ENCODE measurements at regions not wholly inside any gene's neighbourhood (a gene's known extent, or its start where the extent isn't known, plus 50 kb on each side); places are given as distances from the start of the nearest gene placed in this dataset.

- no peak overlapping the region for H3K14ac ChIP-seq (ENCODE audit: insufficient read length)
Observed at GRCh38 chr4:60078984-60079383, 1121.1 kb upstream of the ADGRL3 start.

More at GRCh38 chr4:60078984-60079383, 1121.1 kb upstream of the ADGRL3 start:
- no peak overlapping the region for H2AFZ ChIP-seq (ENCODE audit: low read length)
- TF ChIP-seq GABPA (IDR thresholded peaks at IDR 0.05; ENCODE audit: borderline replicate concordance, insufficient read depth, low read length) (no peak), SAP30 (IDR thresholded peaks at IDR 0.05; ENCODE audit: insufficient read depth, insufficient replicate concordance, low read length) (no peak), CHD2 (IDR thresholded peaks at IDR 0.05; ENCODE audit: low read length) (no peak), EGR1 (IDR thresholded peaks at IDR 0.05; ENCODE audit: borderline replicate concordance, low read depth, low read length) (no peak), MAFK (IDR thresholded peaks at IDR 0.05; ENCODE audit: low read depth, low read length) (peak; percentile 35; the same call in 1 of the 2 replicates)
- H3K4me2 ChIP-seq (ENCODE audit: insufficient read depth in 1 of 2, low read depth in 2 of 2, low read length in 2 of 2), result no peak overlapping the region
- no peak overlapping the region for H4K91ac ChIP-seq (replicated peaks; ENCODE audit: insufficient read length, low read length)
- ChIA-PET CTCF (ENCODE audit: partially characterized antibody) (no interaction called here), POLR2A (ENCODE audit: partially characterized antibody) (no interaction called here)
- no peak overlapping the region for H3K9ac ChIP-seq (replicated peaks in 1 of 4; ENCODE audit: extremely low read depth in 1 of 4, low read depth in 3 of 4, low read length in 3 of 4)
- H2BK20ac ChIP-seq (ENCODE audit: low read length), result no peak overlapping the region
- no peaks in the 10 kb centered on the region for H4K20me1 ChIP-seq (replicated peaks in 1 of 2; ENCODE audit: control insufficient read depth in 1 of 2, insufficient read depth in 2 of 2, low read length in 2 of 2)
- no peak overlapping the region for H2BK12ac ChIP-seq (ENCODE audit: low read depth, low read length)
- no peaks in the 10 kb centered on the region for H3K79me2 ChIP-seq (ENCODE audit: control insufficient read depth in 1 of 2, insufficient read depth in 2 of 2, low read length in 2 of 2)
- DNase-seq (ENCODE audit: low read depth in 1 of 2, low spot score in 2 of 2) (no peak), FAIRE-seq (no peak)
- no peak overlapping the region for H3K56ac ChIP-seq (replicated peaks; ENCODE audit: insufficient read length, low read depth, low read length)
- no peaks in the 10 kb centered on the region for H3K27me3 ChIP-seq (replicated peaks in 1 of 4; ENCODE audit: control insufficient read depth in 3 of 4, extremely low read depth in 1 of 4, insufficient read depth in 3 of 4, low read length in 3 of 4)
- no peaks in the 10 kb centered on the region for H3K4me1 ChIP-seq (replicated peaks in 1 of 4; ENCODE audit: control insufficient read depth in 3 of 4, insufficient read depth in 4 of 4, low read length in 3 of 4)
- no peaks in the 10 kb centered on the region for H3K36me3 ChIP-seq (ENCODE audit: control insufficient read depth in 2 of 4, insufficient read depth in 4 of 4, low read length in 3 of 4)
- no peak overlapping the region for H4K8ac ChIP-seq (ENCODE audit: extremely low read depth, insufficient read depth, low read length)
- H3K4me3 ChIP-seq (ENCODE audit: extremely low read depth in 1 of 4, insufficient read depth in 2 of 4, low read depth in 3 of 4, low read length in 4 of 4), result no peak overlapping the region
- no peak overlapping the region for H3K18ac ChIP-seq (ENCODE audit: extremely low read depth, low read length)
- H3K23me2 ChIP-seq (ENCODE audit: low read depth, low read length), result no peaks in the 10 kb centered on the region
- no peak overlapping the region for H2BK5ac ChIP-seq (ENCODE audit: low read depth, low read length)
- no peak overlapping the region for H2AK5ac ChIP-seq (ENCODE audit: low read depth, low read length)
- H4K5ac ChIP-seq (ENCODE audit: insufficient read length, low read depth, low read length), result no peak overlapping the region
- no peak overlapping the region for H3K27ac ChIP-seq (ENCODE audit: low read depth, low read length)
- no peaks in the 10 kb centered on the region for H3K79me1 ChIP-seq (ENCODE audit: low read depth, low read length)
- no peaks in the 10 kb centered on the region for H3K9me3 ChIP-seq (ENCODE audit: insufficient read depth in 2 of 2, low read depth in 1 of 2, low read length in 1 of 2)
- no peak overlapping the region for H3K23ac ChIP-seq (ENCODE audit: insufficient read length)
- H3K4ac ChIP-seq (replicated peaks; ENCODE audit: insufficient read length, low read depth, low read length), result no peak overlapping the region
- H2BK15ac ChIP-seq (ENCODE audit: low read length), result no peak overlapping the region
- H2BK120ac ChIP-seq (replicated peaks; ENCODE audit: low read depth, low read length), result no peak overlapping the region
